Chondrocyte (in vitro differentiated cells): ENCODE measurements at regions not wholly inside any gene's neighbourhood (a gene's known extent, or its start where the extent isn't known, plus 50 kb on each side); places are given as distances from the start of the nearest gene placed in this dataset.

Experiments
- DNase-seq: peaks from one replicate; pipeline ENCODE4 v3.0.0; 2021; ENCODE audit warnings: mixed read lengths, low spot score
- H3K27ac Mint-ChIP-seq: one replicate; pipeline ENCODE4 v1.8.0; 2021; ENCODE audit warnings: mild to moderate bottlenecking, moderate library complexity, mixed read lengths; ENCODE audit not compliant: unreplicated experiment
- H3K27me3 Mint-ChIP-seq: 2 replicates; pipeline ENCODE4 v1.8.0; 2021; ENCODE audit warnings: low read depth, mixed read lengths
- H3K36me3 Mint-ChIP-seq: 2 replicates; pipeline ENCODE4 v1.8.0; 2021; ENCODE audit warnings: low read depth, mixed read lengths
- H3K4me1 Mint-ChIP-seq: 2 replicates; pipeline ENCODE4 v1.8.0; 2021; ENCODE audit warnings: low read depth, mild to moderate bottlenecking, mixed read lengths
- H3K4me3 Mint-ChIP-seq: one replicate; pipeline ENCODE4 v1.8.0; 2021; ENCODE audit warnings: mild to moderate bottlenecking, moderate library complexity, mixed read lengths; ENCODE audit not compliant: unreplicated experiment
- H3K9me3 Mint-ChIP-seq: 2 replicates; pipeline ENCODE4 v1.8.0; 2021; ENCODE audit warnings: low read depth, mixed read lengths
- TF ChIP-seq, protein P1 (sequence below): fragments of 200-600 bp; sonication (generic); IDR thresholded peaks from 2 replicates; pipeline ENCODE4 v1.5.0; 2021; ENCODE audit warnings: antibody characterized with exemption, mild to moderate bottlenecking, moderate library complexity

DNA sequence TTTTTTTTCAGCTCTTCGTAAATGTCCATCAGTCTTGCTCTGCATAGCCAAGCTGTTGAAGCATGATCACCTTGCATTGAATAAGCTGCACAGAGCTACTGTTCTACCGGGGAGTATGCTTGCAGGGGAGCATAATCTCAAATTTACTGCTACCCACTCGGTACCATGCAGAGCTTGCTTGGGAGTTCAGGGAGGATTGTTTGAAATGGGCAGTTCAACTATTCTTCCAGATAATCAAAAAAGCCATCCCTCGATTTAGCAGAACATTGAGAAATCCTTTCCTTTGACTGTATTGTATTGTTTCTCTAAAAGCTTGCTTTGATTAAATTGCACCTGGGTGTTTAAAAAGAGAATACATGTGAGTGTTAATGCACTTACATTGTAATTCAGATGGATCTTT is 332.6 kb downstream of the UTRN start:
- no peak overlapping the region for H3K27ac Mint-ChIP-seq
- TF ChIP-seq, protein P1, sequence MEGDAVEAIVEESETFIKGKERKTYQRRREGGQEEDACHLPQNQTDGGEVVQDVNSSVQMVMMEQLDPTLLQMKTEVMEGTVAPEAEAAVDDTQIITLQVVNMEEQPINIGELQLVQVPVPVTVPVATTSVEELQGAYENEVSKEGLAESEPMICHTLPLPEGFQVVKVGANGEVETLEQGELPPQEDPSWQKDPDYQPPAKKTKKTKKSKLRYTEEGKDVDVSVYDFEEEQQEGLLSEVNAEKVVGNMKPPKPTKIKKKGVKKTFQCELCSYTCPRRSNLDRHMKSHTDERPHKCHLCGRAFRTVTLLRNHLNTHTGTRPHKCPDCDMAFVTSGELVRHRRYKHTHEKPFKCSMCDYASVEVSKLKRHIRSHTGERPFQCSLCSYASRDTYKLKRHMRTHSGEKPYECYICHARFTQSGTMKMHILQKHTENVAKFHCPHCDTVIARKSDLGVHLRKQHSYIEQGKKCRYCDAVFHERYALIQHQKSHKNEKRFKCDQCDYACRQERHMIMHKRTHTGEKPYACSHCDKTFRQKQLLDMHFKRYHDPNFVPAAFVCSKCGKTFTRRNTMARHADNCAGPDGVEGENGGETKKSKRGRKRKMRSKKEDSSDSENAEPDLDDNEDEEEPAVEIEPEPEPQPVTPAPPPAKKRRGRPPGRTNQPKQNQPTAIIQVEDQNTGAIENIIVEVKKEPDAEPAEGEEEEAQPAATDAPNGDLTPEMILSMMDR = no peak
- no peaks in the 10 kb centered on the region for H3K27me3 Mint-ChIP-seq
- peaks cover 1% of the 10 kb centered on the region for H3K36me3 Mint-ChIP-seq
- no peak for DNase-seq
- H3K9me3 Mint-ChIP-seq = no peaks in the 10 kb centered on the region
- no peaks in the 10 kb centered on the region for H3K4me1 Mint-ChIP-seq
- H3K4me3 Mint-ChIP-seq = no peak overlapping the region

DNA sequence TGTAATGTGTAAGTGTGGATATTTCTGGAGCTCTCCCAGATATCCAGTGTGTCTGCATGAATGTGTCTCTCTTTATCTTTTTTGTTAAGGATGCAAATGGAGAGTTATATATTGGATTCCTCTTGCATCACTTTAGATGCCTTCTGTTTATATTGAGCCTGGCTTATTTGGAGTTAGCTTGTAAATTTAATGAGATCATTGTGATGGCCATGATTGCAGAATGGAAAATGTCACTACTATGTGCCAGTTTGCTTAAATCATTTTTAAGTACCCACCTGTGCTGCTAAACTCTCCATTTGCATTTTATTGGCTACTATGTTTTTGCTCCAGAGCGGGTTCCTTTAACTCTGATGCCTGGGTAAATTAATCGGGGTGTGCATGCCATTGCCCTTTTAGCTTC is 334.8 kb downstream of the UTRN start:
- Mint-ChIP-seq H3K4me3 (no peak overlapping the region), H3K27me3 (no peaks in the 10 kb centered on the region), H3K4me1 (peaks cover 3% of the 10 kb centered on the region), H3K27ac (no peak overlapping the region), H3K36me3 (no peaks in the 10 kb centered on the region), H3K9me3 (no peaks in the 10 kb centered on the region)
- DNase-seq = no peak
- TF ChIP-seq, protein P1 = no peak

DNA sequence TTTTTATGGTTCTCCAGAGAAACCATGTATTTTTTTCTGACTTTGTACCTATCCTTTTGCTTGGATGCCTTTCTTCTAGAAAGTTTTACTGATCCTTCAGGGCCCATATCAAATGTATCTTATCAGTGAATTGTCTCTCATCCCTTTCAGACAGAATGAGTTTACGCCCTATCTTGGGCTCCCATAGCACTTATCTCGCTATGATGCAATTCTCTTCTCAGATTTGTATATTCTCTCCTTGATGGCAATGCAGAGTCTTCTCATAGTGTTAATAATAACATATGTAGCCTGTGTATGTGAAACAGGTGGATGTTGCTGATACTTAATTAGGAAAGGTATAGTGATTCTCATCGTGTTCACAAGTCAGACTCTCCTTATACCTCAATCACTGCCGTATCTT is 336.2 kb downstream of the UTRN start:
- Mint-ChIP-seq H3K4me3 (no peak overlapping the region), H3K4me1 (peaks cover 6% of the 10 kb centered on the region), H3K27me3 (no peaks in the 10 kb centered on the region), H3K36me3 (no peaks in the 10 kb centered on the region), H3K9me3 (no peaks in the 10 kb centered on the region), H3K27ac (no peak overlapping the region)
- TF ChIP-seq, protein P1 = no peak
- no peak for DNase-seq

DNA sequence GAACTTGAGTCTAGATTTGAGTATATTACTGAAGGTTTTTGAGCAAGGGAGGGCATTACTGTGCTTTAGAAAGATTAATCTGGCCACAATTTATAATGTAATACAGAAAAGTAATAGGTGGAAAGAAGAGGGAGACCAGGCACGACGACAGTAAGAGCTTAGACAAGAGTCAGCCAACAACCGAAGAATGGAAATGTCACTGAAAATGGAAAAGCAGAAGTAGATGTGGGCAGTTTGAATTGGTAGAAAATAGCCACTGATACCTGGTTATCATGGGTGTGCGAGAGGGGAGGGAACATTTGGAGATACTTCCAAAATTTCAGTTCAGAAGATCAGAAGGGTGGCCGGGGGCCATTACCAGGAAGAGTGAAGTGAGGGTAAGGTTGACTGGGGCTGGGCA is 339.1 kb downstream of the UTRN start:
- no peak overlapping the region for H3K4me3 Mint-ChIP-seq
- DNase-seq = no peak
- H3K27ac Mint-ChIP-seq = no peak overlapping the region
- H3K4me1 Mint-ChIP-seq = peaks cover 6% of the 10 kb centered on the region
- TF ChIP-seq, protein P1 = no peak
- H3K9me3 Mint-ChIP-seq = no peaks in the 10 kb centered on the region
- no peaks in the 10 kb centered on the region for H3K36me3 Mint-ChIP-seq
- no peaks in the 10 kb centered on the region for H3K27me3 Mint-ChIP-seq

DNA sequence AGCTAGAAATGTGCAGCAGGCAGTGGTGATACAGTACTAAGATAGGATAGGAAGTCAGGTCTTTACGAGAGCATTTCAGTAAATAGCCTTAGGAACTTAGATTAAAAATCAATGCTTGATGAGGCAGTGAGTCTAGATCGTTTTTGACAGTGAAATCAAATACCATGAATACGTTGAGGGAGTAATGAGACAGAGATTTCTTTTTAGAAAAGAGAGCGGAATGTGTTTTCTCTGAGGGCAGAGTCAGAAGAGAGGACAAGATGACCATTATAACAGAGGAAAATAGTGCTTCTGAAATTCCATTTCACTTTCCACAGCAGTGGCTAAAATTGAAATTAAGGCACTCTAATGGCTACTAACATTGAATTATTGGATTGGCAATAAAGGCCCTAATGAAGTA is 339.6 kb downstream of the UTRN start:
- DNase-seq = no peak
- Mint-ChIP-seq H3K9me3 (no peaks in the 10 kb centered on the region), H3K36me3 (no peaks in the 10 kb centered on the region), H3K27ac (no peak overlapping the region), H3K4me1 (peaks cover 6% of the 10 kb centered on the region), H3K27me3 (no peaks in the 10 kb centered on the region), H3K4me3 (no peak overlapping the region)
- TF ChIP-seq, protein P1 = no peak
